ENCODE measurements at regions not wholly inside any gene's neighbourhood (a gene's known extent, or its start where the extent isn't known, plus 50 kb on each side); places are given as distances from the start of the nearest gene placed in this dataset.

DNA sequence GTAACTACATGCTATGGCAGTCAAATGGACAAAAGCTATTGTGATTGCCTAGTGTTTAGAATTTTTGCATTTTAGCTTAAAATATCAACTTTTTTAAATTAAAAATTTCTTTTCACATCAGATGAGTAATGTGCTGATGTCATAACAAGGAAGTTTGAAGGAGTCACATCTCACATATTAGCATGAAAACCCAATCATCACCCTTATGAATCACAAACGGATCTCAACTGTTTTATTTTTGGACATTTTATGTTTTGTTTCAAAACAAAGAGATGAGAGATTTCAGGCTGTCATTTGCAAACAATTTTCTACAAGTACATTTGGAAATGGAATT is 53.6 kb upstream of the TRERF1 start:
- TF ChIP-seq BHLHE40 (IDR thresholded peaks at IDR 0.05; ENCODE audit: borderline replicate concordance in 1 of 2, low read depth in 2 of 2, low read length in 1 of 2) (no peak), FOXM1 (IDR thresholded peaks at IDR 0.05; ENCODE audit: low read depth, low read length) (no peak), NR2C2 (IDR thresholded peaks at IDR 0.05; ENCODE audit: borderline replicate concordance, control insufficient read depth, insufficient read length, low read depth) (no peak), CHD2 (IDR thresholded peaks at IDR 0.05; ENCODE audit: borderline replicate concordance, low read depth, low read length) (no peak), ZNF622 (IDR thresholded peaks at IDR 0.05) (no peak), ESRRA (IDR thresholded peaks at IDR 0.05; ENCODE audit: low read length) (no peak), RCOR1 (conservative IDR thresholded peaks at IDR 0.05; ENCODE audit: low read depth, low read length) (no peak), CEBPB (IDR thresholded peaks at IDR 0.05; ENCODE audit: borderline replicate concordance in 1 of 2, low read depth in 2 of 2, low read length in 2 of 2) (no peak), POLR2AphosphoS5 (IDR thresholded peaks at IDR 0.05; ENCODE audit: low read length) (no peak)
- TF ChIP-seq, protein P1, sequence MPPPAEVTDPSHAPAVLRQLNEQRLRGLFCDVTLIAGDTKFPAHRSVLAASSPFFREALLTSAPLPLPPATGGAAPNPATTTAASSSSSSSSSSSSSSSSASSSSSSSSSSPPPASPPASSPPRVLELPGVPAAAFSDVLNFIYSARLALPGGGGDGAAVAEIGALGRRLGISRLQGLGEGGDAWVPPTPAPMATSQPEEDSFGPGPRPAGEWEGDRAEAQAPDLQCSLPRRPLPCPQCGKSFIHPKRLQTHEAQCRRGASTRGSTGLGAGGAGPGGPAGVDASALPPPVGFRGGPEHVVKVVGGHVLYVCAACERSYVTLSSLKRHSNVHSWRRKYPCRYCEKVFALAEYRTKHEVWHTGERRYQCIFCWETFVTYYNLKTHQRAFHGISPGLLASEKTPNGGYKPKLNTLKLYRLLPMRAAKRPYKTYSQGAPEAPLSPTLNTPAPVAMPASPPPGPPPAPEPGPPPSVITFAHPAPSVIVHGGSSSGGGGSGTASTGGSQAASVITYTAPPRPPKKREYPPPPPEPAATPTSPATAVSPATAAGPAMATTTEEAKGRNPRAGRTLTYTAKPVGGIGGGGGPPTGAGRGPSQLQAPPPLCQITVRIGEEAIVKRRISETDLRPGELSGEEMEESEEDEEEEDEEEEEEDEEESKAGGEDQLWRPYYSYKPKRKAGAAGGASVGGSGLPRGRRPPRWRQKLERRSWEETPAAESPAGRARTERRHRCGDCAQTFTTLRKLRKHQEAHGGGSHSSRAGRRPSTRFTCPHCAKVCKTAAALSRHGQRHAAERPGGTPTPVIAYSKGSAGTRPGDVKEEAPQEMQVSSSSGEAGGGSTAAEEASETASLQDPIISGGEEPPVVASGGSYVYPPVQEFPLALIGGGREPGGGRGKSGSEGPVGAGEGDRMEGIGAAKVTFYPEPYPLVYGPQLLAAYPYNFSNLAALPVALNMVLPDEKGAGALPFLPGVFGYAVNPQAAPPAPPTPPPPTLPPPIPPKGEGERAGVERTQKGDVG (CRISPR knock-in tag; IDR thresholded peaks at IDR 0.05): no peak
- TF ChIP-seq, protein P2, sequence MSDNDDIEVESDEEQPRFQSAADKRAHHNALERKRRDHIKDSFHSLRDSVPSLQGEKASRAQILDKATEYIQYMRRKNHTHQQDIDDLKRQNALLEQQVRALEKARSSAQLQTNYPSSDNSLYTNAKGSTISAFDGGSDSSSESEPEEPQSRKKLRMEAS (IDR thresholded peaks at IDR 0.05; ENCODE audit: low read depth, low read length): no peak
- TF ChIP-seq, protein P3, sequence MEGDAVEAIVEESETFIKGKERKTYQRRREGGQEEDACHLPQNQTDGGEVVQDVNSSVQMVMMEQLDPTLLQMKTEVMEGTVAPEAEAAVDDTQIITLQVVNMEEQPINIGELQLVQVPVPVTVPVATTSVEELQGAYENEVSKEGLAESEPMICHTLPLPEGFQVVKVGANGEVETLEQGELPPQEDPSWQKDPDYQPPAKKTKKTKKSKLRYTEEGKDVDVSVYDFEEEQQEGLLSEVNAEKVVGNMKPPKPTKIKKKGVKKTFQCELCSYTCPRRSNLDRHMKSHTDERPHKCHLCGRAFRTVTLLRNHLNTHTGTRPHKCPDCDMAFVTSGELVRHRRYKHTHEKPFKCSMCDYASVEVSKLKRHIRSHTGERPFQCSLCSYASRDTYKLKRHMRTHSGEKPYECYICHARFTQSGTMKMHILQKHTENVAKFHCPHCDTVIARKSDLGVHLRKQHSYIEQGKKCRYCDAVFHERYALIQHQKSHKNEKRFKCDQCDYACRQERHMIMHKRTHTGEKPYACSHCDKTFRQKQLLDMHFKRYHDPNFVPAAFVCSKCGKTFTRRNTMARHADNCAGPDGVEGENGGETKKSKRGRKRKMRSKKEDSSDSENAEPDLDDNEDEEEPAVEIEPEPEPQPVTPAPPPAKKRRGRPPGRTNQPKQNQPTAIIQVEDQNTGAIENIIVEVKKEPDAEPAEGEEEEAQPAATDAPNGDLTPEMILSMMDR (IDR thresholded peaks at IDR 0.05 in 2 of 3, conservative IDR thresholded peaks at IDR 0.05 in 1 of 3; ENCODE audit: control insufficient read depth in 2 of 3, extremely low read depth in 1 of 3, insufficient read depth in 1 of 3, low read depth in 3 of 3, low read length in 3 of 3): no peak
- TF ChIP-seq, protein P4, sequence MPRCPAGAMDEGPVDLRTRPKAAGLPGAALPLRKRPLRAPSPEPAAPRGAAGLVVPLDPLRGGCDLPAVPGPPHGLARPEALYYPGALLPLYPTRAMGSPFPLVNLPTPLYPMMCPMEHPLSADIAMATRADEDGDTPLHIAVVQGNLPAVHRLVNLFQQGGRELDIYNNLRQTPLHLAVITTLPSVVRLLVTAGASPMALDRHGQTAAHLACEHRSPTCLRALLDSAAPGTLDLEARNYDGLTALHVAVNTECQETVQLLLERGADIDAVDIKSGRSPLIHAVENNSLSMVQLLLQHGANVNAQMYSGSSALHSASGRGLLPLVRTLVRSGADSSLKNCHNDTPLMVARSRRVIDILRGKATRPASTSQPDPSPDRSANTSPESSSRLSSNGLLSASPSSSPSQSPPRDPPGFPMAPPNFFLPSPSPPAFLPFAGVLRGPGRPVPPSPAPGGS (IDR thresholded peaks at IDR 0.05; ENCODE audit: borderline replicate concordance, insufficient read depth, low read depth, low read length, poor library complexity, severe bottlenecking): no peak

All from GM12878 (cell line).